GM21360 (cell line): ENCODE measurements at regions not wholly inside any gene's neighbourhood (a gene's known extent, or its start where the extent isn't known, plus 50 kb on each side); places are given as distances from the start of the nearest gene placed in this dataset.

ENCODE experiments used
- ATAC-seq: cut with Tn5 transposase; IDR thresholded peaks from one replicate; pipeline ENCODE4 v1.9.1; 2021; ENCODE audit warnings: mild to moderate bottlenecking, moderate library complexity; ENCODE audit not compliant: unreplicated experiment

GRCh38 chrX:8870411-8870810 lies 69.2 kb upstream of the FAM9A start:
- no peak for ATAC-seq

GRCh38 chrX:8869812-8870211 lies 68.6 kb upstream of the FAM9A start:
- ATAC-seq: no peak

GRCh38 chrX:8868906-8869305 lies 67.7 kb upstream of the FAM9A start:
- no peak for ATAC-seq

- no peak for ATAC-seq
Measured at GRCh38 chrX:8868070-8868773, 67.0 kb upstream of the FAM9A start.

GRCh38 chrX:8867406-8867805 lies 66.2 kb upstream of the FAM9A start:
- no peak for ATAC-seq

GRCh38 chrX:8864161-8864560 lies 63.0 kb upstream of the FAM9A start:
- ATAC-seq: no peak

- ATAC-seq: no peak
Measured at GRCh38 chrX:8861908-8862307, 60.7 kb upstream of the FAM9A start.

GRCh38 chrX:8851231-8851886 lies 50.2 kb upstream of the FAM9A start:
- ATAC-seq: no peak
